ENCODE measurements at regions not wholly inside any gene's neighbourhood (a gene's known extent, or its start where the extent isn't known, plus 50 kb on each side); places are given as distances from the start of the nearest gene placed in this dataset.

GRCh38 chr5:1642221-1642620 is 118.5 kb upstream of the LPCAT1 start:
- ATAC-seq, result no peak
- no TSS peak for BruUV-seq (replicated peaks)
- in situ Hi-C loops (cut with HindIII; ENCODE audit: low pct_unique_long_range_greater_than_20kb, low sequenced_read_pairs) (no loop called here), intact Hi-C loops (cut with micrococcal nuclease; ENCODE audit: unreplicated experiment) (loop anchor here (2.0 to 10.0 kb wide), 3 partner anchors 47 to 467 kb away; no protein-coding TSS in a partner anchor)
- no peak for DNase-seq (ENCODE audit: low read depth, low spot score)
- peaks cover 6% of the 10 kb centered on the region for H3K4me1 ChIP-seq (ENCODE audit: control insufficient read depth, insufficient read depth, low read length)
- ChIA-PET CTCF (interaction anchor here (0.6 kb wide), 1 partner anchor 48 kb away, joined by 5 read pairs; no protein-coding TSS in a partner anchor), POLR2A (no interaction called here)
- H3K27me3 ChIP-seq (ENCODE audit: control insufficient read depth, insufficient read depth, low read length), result peaks cover 8% of the 10 kb centered on the region
- H3K4me3 ChIP-seq (ENCODE audit: low read depth in 2 of 2, low read length in 2 of 2), result no peak overlapping the region
- TF ChIP-seq POLR2AphosphoS5 (IDR thresholded peaks at IDR 0.05; ENCODE audit: low read depth, low read length) (no peak), CTCF (IDR thresholded peaks at IDR 0.05) (no peak), REST (IDR thresholded peaks at IDR 0.05; ENCODE audit: insufficient read depth in 1 of 2, low read depth in 2 of 2, low read length in 1 of 2) (no peak), TCF7L2 (IDR thresholded peaks at IDR 0.05; ENCODE audit: low read depth, low read length) (no peak), SIN3A (IDR thresholded peaks at IDR 0.05; ENCODE audit: borderline replicate concordance, insufficient read depth, low read depth, low read length) (no peak)
- H3K9me3 ChIP-seq (ENCODE audit: control insufficient read depth, insufficient read depth, low read depth, low read length), result no peaks in the 10 kb centered on the region
- H3K36me3 ChIP-seq (ENCODE audit: control insufficient read depth, insufficient read depth, low read length), result no peaks in the 10 kb centered on the region
- no peak overlapping the region for H3K27ac ChIP-seq (ENCODE audit: low read length)

- BruUV-seq (replicated peaks), result no TSS peak
- in situ Hi-C loops (cut with HindIII; ENCODE audit: low pct_unique_long_range_greater_than_20kb, low sequenced_read_pairs) (no loop called here), intact Hi-C loops (cut with micrococcal nuclease; ENCODE audit: unreplicated experiment) (loop anchor here (2.0 to 10.0 kb wide), 3 partner anchors 47 to 467 kb away; no protein-coding TSS in a partner anchor)
- peak; percentile 83 for ATAC-seq
- Histone ChIP-seq H3K27ac (ENCODE audit: low read length) (no peak overlapping the region), H3K4me3 (ENCODE audit: low read depth in 2 of 2, low read length in 2 of 2) (no peak overlapping the region), H3K36me3 (ENCODE audit: control insufficient read depth, insufficient read depth, low read length) (no peaks in the 10 kb centered on the region), H3K9me3 (ENCODE audit: control insufficient read depth, insufficient read depth, low read depth, low read length) (no peaks in the 10 kb centered on the region), H3K4me1 (ENCODE audit: control insufficient read depth, insufficient read depth, low read length) (peaks cover 6% of the 10 kb centered on the region), H3K27me3 (ENCODE audit: control insufficient read depth, insufficient read depth, low read length) (peaks cover 8% of the 10 kb centered on the region)
- TF ChIP-seq POLR2AphosphoS5 (IDR thresholded peaks at IDR 0.05; ENCODE audit: low read depth, low read length) (no peak), CTCF (IDR thresholded peaks at IDR 0.05) (peak; percentile 99), SIN3A (IDR thresholded peaks at IDR 0.05; ENCODE audit: borderline replicate concordance, insufficient read depth, low read depth, low read length) (no peak)
- POLR2A ChIA-PET, result no interaction called here
- DNase-seq (ENCODE audit: low read depth, low spot score), result peak; percentile 84
- CTCF ChIA-PET, result no interaction called here
Measured at GRCh38 chr5:1641560-1642166, 117.9 kb upstream of the LPCAT1 start.

Data from Panc1 (cell line).